NCI-H774 (cell line): ENCODE measurements at regions not wholly inside any gene's neighbourhood (a gene's known extent, or its start where the extent isn't known, plus 50 kb on each side); places are given as distances from the start of the nearest gene placed in this dataset.
A peak's percentile ranks its signal among the peaks of the same experiment; 100 is the strongest.
"Not testable (repeated sequence)": the region's sequence is repeated elsewhere in the genome, so short reads cannot be mapped to it uniquely, and the experiment has no call there.

Source experiments
- DNase-seq: peaks from one replicate; lab custom pipeline; 2025; lab: John Stamatoyannopoulos, UW

GRCh38 chr20:60171313-60171712, 213.1 kb downstream of the CDH26 start:
- no peak for DNase-seq

- no peak for DNase-seq
Measured at GRCh38 chr20:60171738-60172137, 213.5 kb downstream of the CDH26 start.

GRCh38 chr20:60172346-60172984, 214.2 kb downstream of the CDH26 start:
- no peak for DNase-seq

- DNase-seq, result no peak
Measured at GRCh38 chr20:60177080-60177479, 218.9 kb downstream of the CDH26 start.

- no peak for DNase-seq
Measured at GRCh38 chr20:60180986-60181385, 222.8 kb downstream of the CDH26 start.

- DNase-seq, result no peak
Measured at GRCh38 chr20:60186412-60186811, 228.2 kb downstream of the CDH26 start.

- DNase-seq, result no peak
Measured at GRCh38 chr20:60187683-60188082, 229.5 kb downstream of the CDH26 start.

GRCh38 chr20:60191014-60191413, 232.8 kb downstream of the CDH26 start:
- no peak for DNase-seq

GRCh38 chr20:60192326-60192725, 234.1 kb downstream of the CDH26 start:
- DNase-seq, result no peak

GRCh38 chr20:60199132-60199531, 240.9 kb downstream of the CDH26 start:
- DNase-seq, result not testable (repeated sequence)

GRCh38 chr20:60199866-60200265, 241.6 kb downstream of the CDH26 start:
- DNase-seq, result no peak

- no peak for DNase-seq
Measured at GRCh38 chr20:60200305-60200918, 242.2 kb downstream of the CDH26 start.

GRCh38 chr20:60201198-60201835, 243.1 kb downstream of the CDH26 start:
- DNase-seq, result no peak

- no peak for DNase-seq
Measured at GRCh38 chr20:60202046-60202445, 243.8 kb downstream of the CDH26 start.

GRCh38 chr20:60203451-60203850, 245.2 kb downstream of the CDH26 start:
- DNase-seq, result no peak

GRCh38 chr20:60204601-60205000, 246.4 kb downstream of the CDH26 start:
- DNase-seq, result no peak

GRCh38 chr20:60206259-60206658, 248.0 kb downstream of the CDH26 start:
- peak; percentile 4 for DNase-seq

GRCh38 chr20:60209048-60209447, 250.8 kb downstream of the CDH26 start:
- no peak for DNase-seq

- DNase-seq, result peak; percentile 39
Measured at GRCh38 chr20:60210779-60211617, 252.8 kb downstream of the CDH26 start.

GRCh38 chr20:60211618-60212463, 253.6 kb downstream of the CDH26 start:
- DNase-seq, result no peak

GRCh38 chr20:60212695-60213094, 254.5 kb downstream of the CDH26 start:
- DNase-seq, result no peak
